Neural progenitor cell (in vitro differentiated cells): ENCODE measurements at regions not wholly inside any gene's neighbourhood (a gene's known extent, or its start where the extent isn't known, plus 50 kb on each side); places are given as distances from the start of the nearest gene placed in this dataset.

Experiments used
- DNase-seq: peaks from one replicate; pipeline ENCODE4 v3.0.0-alpha.2; 2016; ENCODE audit warnings: low spot score
- H2AFZ ChIP-seq: fragments of 200-600 bp; sonication (generic); replicated peaks from 2 replicates; pipeline ENCODE4 v1.6.1; 2016; ENCODE audit warnings: antibody characterized with exemption
- H3F3A ChIP-seq: fragments of 200-600 bp; sonication (generic); 2 replicates; pipeline ENCODE4 v1.6.1; 2016; ENCODE audit warnings: antibody characterized with exemption, low read depth
- H3K27ac ChIP-seq: fragments of 200-600 bp; sonication (generic); 2 replicates; pipeline ENCODE4 v1.5.1; 2016; ENCODE audit warnings: mild to moderate bottlenecking
- H3K27me3 ChIP-seq: fragments of 200-600 bp; sonication (generic); 2 replicates; pipeline ENCODE4 v1.6.1; 2016; ENCODE audit warnings: mild to moderate bottlenecking, moderate library complexity
- H3K36me3 ChIP-seq: fragments of 200-600 bp; sonication (generic); 2 replicates; pipeline ENCODE4 v1.5.1; 2016
- H3K4me1 ChIP-seq: fragments of 200-600 bp; sonication (generic); 2 replicates; pipeline ENCODE4 v1.6.1; 2016; ENCODE audit warnings: mixed run types
- H3K4me2 ChIP-seq: fragments of 200-600 bp; sonication (generic); 2 replicates; pipeline ENCODE4 v1.6.1; 2016
- H3K4me3 ChIP-seq: fragments of 200-600 bp; sonication (generic); 2 replicates; pipeline ENCODE4 v1.5.1; 2016
- H3K79me2 ChIP-seq: fragments of 200-600 bp; sonication (generic); 2 replicates; pipeline ENCODE4 v1.6.1; 2016; ENCODE audit warnings: low read depth
- H3K9ac ChIP-seq: fragments of 200-600 bp; sonication (generic); 2 replicates; pipeline ENCODE4 v1.6.1; 2016
- H3K9me3 ChIP-seq: fragments of 200-600 bp; sonication (generic); 2 replicates; pipeline ENCODE4 v1.5.1; 2016; ENCODE audit warnings: low read depth
- H4K20me1 ChIP-seq: fragments of 200-600 bp; sonication (generic); 2 replicates; pipeline ENCODE4 v1.6.1; 2016; ENCODE audit warnings: low read depth
- H3K27ac Mint-ChIP-seq: 3 replicates; pipeline ENCODE4 v1.8.0; 2021; ENCODE audit warnings: mixed read lengths
- H3K27me3 Mint-ChIP-seq: 2 replicates; pipeline ENCODE4 v1.8.0; 2022; ENCODE audit warnings: low read depth, mild to moderate bottlenecking, inconsistent platforms, moderate library complexity, mixed read lengths; ENCODE audit not compliant: insufficient read depth
- H3K36me3 Mint-ChIP-seq: 3 replicates; pipeline ENCODE4 v1.8.0; 2021; ENCODE audit warnings: mixed read lengths
- H3K4me1 Mint-ChIP-seq: 3 replicates; pipeline ENCODE4 v1.8.0; 2021; ENCODE audit warnings: mixed read lengths
- H3K4me3 Mint-ChIP-seq: 3 replicates; pipeline ENCODE4 v1.8.0; 2021; ENCODE audit warnings: mild to moderate bottlenecking, moderate library complexity, mixed read lengths
- H3K9me3 Mint-ChIP-seq: 3 replicates; pipeline ENCODE4 v1.8.0; 2020; ENCODE audit warnings: mixed read lengths
- CTCF ChIP-seq: fragments of 200-600 bp; sonication (generic); IDR thresholded peaks from 2 replicates; pipeline ENCODE4 v1.5.1; 2017; ENCODE audit warnings: antibody characterized with exemption, mild to moderate bottlenecking
- EZH2 ChIP-seq: fragments of 200-600 bp; sonication (generic); IDR thresholded peaks from 2 replicates; pipeline ENCODE4 v1.6.1; 2017; ENCODE audit warnings: antibody characterized with exemption, mild to moderate bottlenecking, moderate library complexity
- EZH2phosphoT487 ChIP-seq: fragments of 200-600 bp; sonication (generic); IDR thresholded peaks from 2 replicates; pipeline ENCODE4 v1.6.1; 2017; ENCODE audit warnings: antibody characterized with exemption

DNA sequence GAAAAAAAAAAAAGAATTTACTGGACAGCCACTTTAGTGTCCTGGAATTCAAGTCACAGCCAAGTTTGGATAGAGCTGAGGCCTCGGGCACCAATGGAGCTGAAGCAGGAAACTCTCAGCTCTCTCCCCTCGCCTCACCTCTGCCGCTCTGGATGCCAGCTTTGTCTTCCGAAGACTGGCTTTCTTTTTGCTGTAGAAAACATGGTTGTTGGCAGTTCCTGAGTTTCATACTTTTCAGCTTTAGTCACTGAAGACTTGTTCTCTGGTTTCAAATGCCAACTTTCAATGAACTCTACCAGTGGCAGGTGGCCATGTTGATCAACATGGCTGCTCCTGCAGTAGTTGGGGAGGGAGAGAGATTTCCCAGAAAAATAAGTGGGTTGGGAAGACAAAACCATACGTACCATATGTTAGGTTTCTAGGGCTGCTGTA, 142.2 kb downstream of the SNX18 start:
- H3K4me3 Mint-ChIP-seq, result no peak overlapping the region
- Histone ChIP-seq H3K27ac (no peak overlapping the region), H3K36me3 (no peaks in the 10 kb centered on the region), H3K9me3 (no peaks in the 10 kb centered on the region), H3K27me3 (no peaks in the 10 kb centered on the region), H3F3A (no peaks in the 10 kb centered on the region), H3K4me3 (no peak overlapping the region), H4K20me1 (no peaks in the 10 kb centered on the region), H2AFZ (peak overlapping the region; percentile 79), H3K79me2 (no peaks in the 10 kb centered on the region), H3K4me1 (no peaks in the 10 kb centered on the region), H3K4me2 (no peak overlapping the region), H3K9ac (no peak overlapping the region)
- H3K9me3 Mint-ChIP-seq, result peaks cover 3% of the 10 kb centered on the region
- H3K27me3 Mint-ChIP-seq, result peaks cover 8% of the 10 kb centered on the region
- no peak for DNase-seq
- H3K27ac Mint-ChIP-seq, result no peak overlapping the region
- no peak for TF ChIP-seq EZH2phosphoT487
- TF ChIP-seq CTCF, result no peak
- TF ChIP-seq EZH2, result no peak
- peaks cover 15% of the 10 kb centered on the region for H3K4me1 Mint-ChIP-seq
- no peaks in the 10 kb centered on the region for H3K36me3 Mint-ChIP-seq

DNA sequence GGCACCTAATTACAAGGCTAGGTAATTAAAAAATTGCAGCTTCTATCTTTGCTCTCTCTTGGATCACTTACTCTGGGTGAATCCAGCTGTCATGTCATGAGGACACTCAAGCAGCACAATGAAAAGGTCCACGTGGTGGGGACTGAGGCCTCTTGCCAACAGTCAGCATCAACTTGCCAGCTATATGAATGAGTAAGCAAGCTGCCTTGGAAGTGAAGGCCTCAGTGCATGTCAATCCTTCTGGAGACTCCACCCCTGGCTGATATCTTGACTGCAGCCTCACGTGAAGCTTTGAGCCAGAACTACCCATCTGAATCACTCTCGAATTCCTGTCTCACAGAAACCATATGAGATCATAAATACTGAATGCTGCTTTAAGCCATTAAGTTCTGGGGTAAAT, 140.5 kb downstream of the SNX18 start:
- Histone ChIP-seq H3K79me2 (no peaks in the 10 kb centered on the region), H3K4me2 (no peak overlapping the region), H3K27me3 (no peaks in the 10 kb centered on the region), H3K9me3 (no peaks in the 10 kb centered on the region), H3K27ac (no peak overlapping the region), H2AFZ (peak overlapping the region; percentile 28), H3K36me3 (no peaks in the 10 kb centered on the region), H3F3A (no peaks in the 10 kb centered on the region), H3K9ac (no peak overlapping the region), H3K4me1 (no peaks in the 10 kb centered on the region), H4K20me1 (no peaks in the 10 kb centered on the region), H3K4me3 (no peak overlapping the region)
- Mint-ChIP-seq H3K27ac (no peak overlapping the region), H3K4me3 (no peak overlapping the region), H3K9me3 (peaks cover 3% of the 10 kb centered on the region), H3K27me3 (peaks cover 8% of the 10 kb centered on the region), H3K4me1 (peaks cover 5% of the 10 kb centered on the region), H3K36me3 (no peaks in the 10 kb centered on the region)
- TF ChIP-seq EZH2, result no peak
- TF ChIP-seq CTCF, result no peak
- TF ChIP-seq EZH2phosphoT487, result no peak
- DNase-seq, result no peak

- Histone ChIP-seq H3F3A (no peaks in the 10 kb centered on the region), H3K9ac (no peak overlapping the region), H3K27me3 (no peaks in the 10 kb centered on the region), H3K4me1 (no peaks in the 10 kb centered on the region), H3K79me2 (no peaks in the 10 kb centered on the region), H3K27ac (no peak overlapping the region), H3K36me3 (no peaks in the 10 kb centered on the region), H4K20me1 (no peaks in the 10 kb centered on the region), H3K9me3 (no peaks in the 10 kb centered on the region), H3K4me3 (no peak overlapping the region), H3K4me2 (no peak overlapping the region), H2AFZ (no peak overlapping the region)
- Mint-ChIP-seq H3K9me3 (peaks cover 3% of the 10 kb centered on the region), H3K4me3 (no peak overlapping the region), H3K27me3 (peaks cover 6% of the 10 kb centered on the region), H3K36me3 (no peaks in the 10 kb centered on the region), H3K4me1 (peaks cover 5% of the 10 kb centered on the region), H3K27ac (no peak overlapping the region)
- no peak for DNase-seq
- TF ChIP-seq EZH2 (no peak), CTCF (no peak), EZH2phosphoT487 (no peak)
Measured at GRCh38 chr5:54656261-54656728, 138.7 kb downstream of the SNX18 start.
